ENCODE measurements at regions not wholly inside any gene's neighbourhood (a gene's known extent, or its start where the extent isn't known, plus 50 kb on each side); places are given as distances from the start of the nearest gene placed in this dataset.

DNA sequence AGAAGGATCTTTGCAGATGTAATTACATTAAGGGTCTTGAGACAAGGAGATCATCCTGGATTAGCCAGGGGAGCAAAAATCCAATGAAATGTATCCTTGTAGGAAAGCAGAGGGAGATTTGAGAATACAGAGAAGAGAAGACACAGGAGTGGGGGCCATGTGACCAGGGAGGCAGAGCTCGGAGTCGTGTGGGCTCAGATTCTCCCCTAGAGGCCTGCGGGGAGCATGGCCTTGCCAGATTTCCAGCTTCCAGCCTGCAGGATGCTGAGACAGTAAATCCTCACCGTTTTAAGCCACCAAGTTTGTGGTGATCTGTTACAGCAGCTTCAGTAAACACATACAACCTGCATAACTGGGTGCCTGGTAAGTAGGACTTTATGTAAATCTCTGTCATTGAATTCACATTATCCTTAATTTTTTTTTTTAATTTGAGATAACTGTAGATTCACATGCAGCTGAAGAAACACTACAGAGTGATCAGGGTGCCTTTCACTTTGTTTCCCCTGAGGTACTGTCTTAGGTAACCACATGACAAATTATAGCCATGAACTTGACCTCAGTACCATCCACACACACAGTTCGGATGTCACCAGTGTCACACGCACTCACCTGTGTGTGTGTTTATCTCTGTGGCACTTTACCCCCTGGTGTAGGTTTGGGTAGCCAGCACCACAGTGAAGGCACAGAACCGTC is 138.4 kb upstream of the HDAC4 start:
- H3K27ac Mint-ChIP-seq = no peak overlapping the region
- H3K27me3 Mint-ChIP-seq (ENCODE audit: low read depth) = peaks cover 11% of the 10 kb centered on the region
- intact Hi-C loops (cut with micrococcal nuclease) = no loop called here
- H3K36me3 Mint-ChIP-seq (ENCODE audit: low read depth) = no peaks in the 10 kb centered on the region
- no peaks in the 10 kb centered on the region for H3K9me3 Mint-ChIP-seq
- DNase-seq (ENCODE audit: low spot score) = no peak
- H3K4me3 Mint-ChIP-seq (ENCODE audit: low read depth) = no peak overlapping the region
- peaks cover 9% of the 10 kb centered on the region for H3K4me1 Mint-ChIP-seq (ENCODE audit: low read depth)

DNA sequence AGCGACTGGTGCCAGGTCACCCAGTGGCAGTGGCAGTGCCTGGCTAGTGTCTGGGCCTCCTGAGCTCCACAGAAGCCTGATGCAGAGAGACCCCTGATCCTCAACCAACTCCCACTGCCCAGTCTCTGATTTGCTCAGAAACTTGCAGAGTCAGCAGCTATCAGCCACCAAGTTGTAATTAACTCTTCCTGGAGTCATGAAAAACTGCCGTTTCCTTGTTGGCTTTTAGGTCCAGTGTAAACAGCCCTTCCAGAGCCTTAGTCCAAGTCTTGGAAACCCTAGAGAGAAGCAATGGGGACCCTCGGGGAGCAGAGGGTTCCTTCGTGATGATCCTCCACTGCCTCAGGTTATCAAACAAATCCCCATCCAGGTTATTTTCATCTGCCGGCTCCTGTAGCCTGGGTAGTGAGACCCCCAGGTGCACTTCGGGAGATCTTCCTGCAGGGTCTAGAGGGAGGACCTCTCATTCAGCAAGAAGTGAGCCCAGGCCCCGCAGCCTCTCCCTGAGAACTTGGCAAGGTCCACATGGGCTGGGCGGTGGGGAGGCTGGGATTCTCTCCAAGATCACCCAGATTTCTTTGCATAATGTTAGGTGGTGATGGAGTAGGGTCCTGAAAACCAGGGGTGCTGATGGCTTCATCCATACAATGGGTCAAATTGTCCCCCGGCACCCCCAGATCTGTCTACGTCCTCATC is 137.7 kb upstream of the HDAC4 start:
- Mint-ChIP-seq H3K27ac (no peak overlapping the region), H3K4me3 (ENCODE audit: low read depth) (no peak overlapping the region), H3K27me3 (ENCODE audit: low read depth) (peaks cover 11% of the 10 kb centered on the region), H3K9me3 (no peaks in the 10 kb centered on the region), H3K36me3 (ENCODE audit: low read depth) (no peaks in the 10 kb centered on the region), H3K4me1 (ENCODE audit: low read depth) (peaks cover 4% of the 10 kb centered on the region)
- intact Hi-C loops (cut with micrococcal nuclease) = no loop called here
- no peak for DNase-seq (ENCODE audit: low spot score)

DNA sequence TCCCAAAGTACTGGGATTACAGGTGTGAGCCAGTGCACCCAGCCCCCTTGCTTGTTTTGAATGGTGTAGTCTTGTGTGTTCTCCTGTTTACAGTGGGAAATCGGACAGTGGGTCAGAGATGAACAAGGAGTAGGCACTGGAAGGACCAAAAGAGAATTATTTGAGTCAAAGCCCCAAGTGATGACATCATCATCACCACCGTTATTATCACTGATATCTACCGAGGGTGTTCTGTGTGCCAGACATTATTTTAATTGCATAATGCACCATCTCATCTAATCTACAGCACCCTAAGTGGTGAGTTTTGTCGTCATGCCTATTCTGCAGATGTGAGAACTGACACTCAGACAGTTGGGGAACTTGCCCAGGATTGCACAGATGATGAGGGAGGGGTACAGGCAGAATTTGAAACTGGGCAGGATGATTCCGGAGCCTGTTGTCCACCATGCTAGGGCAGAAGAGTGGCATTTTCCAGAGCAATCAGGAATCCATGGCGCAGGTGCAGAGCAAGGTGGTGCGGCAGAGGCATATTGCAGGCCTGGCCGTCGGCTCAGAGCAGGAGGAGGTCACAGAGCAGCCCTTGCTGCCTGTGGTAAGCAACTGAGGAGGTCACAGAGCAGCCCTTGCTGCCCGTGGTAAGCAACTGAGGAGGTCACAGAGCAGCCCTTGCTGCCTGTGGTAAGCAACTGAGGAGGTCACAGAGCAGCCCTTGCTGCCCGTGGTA is 137.0 kb upstream of the HDAC4 start:
- intact Hi-C loops (cut with micrococcal nuclease) = no loop called here
- H3K36me3 Mint-ChIP-seq (ENCODE audit: low read depth) = no peaks in the 10 kb centered on the region
- no peak overlapping the region for H3K27ac Mint-ChIP-seq
- H3K27me3 Mint-ChIP-seq (ENCODE audit: low read depth) = peaks cover 10% of the 10 kb centered on the region
- H3K9me3 Mint-ChIP-seq = no peaks in the 10 kb centered on the region
- no peak for DNase-seq (ENCODE audit: low spot score)
- H3K4me3 Mint-ChIP-seq (ENCODE audit: low read depth) = no peak overlapping the region
- peaks cover 4% of the 10 kb centered on the region for H3K4me1 Mint-ChIP-seq (ENCODE audit: low read depth)

DNA sequence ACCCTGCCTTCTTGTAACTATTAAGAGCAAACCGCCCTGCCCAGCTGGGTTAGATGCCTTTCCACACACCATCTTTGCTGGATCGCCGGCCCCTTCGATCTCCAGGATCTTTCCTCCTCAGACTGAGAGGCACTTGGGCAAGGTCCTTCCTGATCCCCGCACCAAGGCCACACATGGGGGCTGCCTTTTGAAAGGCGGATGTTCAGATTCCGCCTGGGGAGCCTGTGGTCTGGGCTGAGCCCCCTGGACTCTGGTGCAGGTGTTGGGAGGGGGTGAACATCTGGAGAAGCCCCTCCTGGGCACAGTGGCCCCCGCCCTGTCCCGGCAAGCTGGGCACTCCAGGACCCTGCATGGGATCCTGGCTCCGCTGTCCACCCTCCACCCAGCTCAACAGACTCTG is 135.4 kb upstream of the HDAC4 start:
- H3K9me3 Mint-ChIP-seq = no peaks in the 10 kb centered on the region
- no peak for DNase-seq (ENCODE audit: low spot score)

DNA sequence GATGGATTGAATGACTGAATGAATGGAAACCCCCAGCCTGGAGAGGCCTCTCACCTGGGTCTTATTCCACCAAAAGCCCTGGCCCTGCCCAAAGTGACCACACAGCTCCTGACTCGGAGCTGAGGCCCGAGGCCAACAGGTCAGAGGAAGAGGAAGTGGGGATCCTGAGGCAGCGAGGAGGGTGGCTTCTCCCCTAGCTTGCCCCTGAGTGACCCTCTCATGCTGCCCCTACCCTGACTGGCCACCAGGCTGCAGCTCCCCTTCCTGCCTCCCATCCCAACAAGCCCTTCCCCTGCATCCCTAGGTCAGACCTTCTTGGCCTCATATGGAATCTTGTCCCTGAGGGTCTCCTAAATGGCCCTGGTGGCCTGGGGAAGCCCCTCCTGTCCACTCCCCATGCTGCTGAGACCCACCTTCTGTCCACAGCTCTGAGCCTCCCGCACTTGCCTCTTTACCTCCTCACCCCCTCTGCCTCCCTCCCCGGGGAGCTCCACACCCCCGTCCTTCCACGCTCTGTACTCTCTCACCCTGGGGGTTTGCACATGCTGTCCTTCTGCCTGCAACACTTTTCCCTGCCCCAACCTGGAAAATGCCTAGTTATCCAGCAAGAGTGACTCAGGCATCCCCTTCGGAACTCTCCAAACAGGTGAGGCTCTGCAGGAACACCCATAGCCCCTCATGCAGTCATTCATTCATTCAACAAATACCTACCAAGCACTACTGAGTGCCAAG is 134.8 kb upstream of the HDAC4 start:
- no peak for DNase-seq (ENCODE audit: low spot score)
- H3K27ac Mint-ChIP-seq = no peak overlapping the region
- no peak overlapping the region for H3K4me3 Mint-ChIP-seq (ENCODE audit: low read depth)
- peaks cover 3% of the 10 kb centered on the region for H3K27me3 Mint-ChIP-seq (ENCODE audit: low read depth)
- H3K4me1 Mint-ChIP-seq (ENCODE audit: low read depth) = peaks cover 4% of the 10 kb centered on the region
- intact Hi-C loops (cut with micrococcal nuclease) = no loop called here
- H3K36me3 Mint-ChIP-seq (ENCODE audit: low read depth) = no peaks in the 10 kb centered on the region
- no peaks in the 10 kb centered on the region for H3K9me3 Mint-ChIP-seq

More for the DNA sequence above, 135.4 kb upstream of the HDAC4 start:
- H3K36me3 Mint-ChIP-seq (ENCODE audit: low read depth) = no peaks in the 10 kb centered on the region
- H3K4me3 Mint-ChIP-seq (ENCODE audit: low read depth) = no peak overlapping the region
- H3K4me1 Mint-ChIP-seq (ENCODE audit: low read depth) = peaks cover 4% of the 10 kb centered on the region
- intact Hi-C loops (cut with micrococcal nuclease) = no loop called here
- H3K27me3 Mint-ChIP-seq (ENCODE audit: low read depth) = peaks cover 5% of the 10 kb centered on the region
- no peak overlapping the region for H3K27ac Mint-ChIP-seq

DNA sequence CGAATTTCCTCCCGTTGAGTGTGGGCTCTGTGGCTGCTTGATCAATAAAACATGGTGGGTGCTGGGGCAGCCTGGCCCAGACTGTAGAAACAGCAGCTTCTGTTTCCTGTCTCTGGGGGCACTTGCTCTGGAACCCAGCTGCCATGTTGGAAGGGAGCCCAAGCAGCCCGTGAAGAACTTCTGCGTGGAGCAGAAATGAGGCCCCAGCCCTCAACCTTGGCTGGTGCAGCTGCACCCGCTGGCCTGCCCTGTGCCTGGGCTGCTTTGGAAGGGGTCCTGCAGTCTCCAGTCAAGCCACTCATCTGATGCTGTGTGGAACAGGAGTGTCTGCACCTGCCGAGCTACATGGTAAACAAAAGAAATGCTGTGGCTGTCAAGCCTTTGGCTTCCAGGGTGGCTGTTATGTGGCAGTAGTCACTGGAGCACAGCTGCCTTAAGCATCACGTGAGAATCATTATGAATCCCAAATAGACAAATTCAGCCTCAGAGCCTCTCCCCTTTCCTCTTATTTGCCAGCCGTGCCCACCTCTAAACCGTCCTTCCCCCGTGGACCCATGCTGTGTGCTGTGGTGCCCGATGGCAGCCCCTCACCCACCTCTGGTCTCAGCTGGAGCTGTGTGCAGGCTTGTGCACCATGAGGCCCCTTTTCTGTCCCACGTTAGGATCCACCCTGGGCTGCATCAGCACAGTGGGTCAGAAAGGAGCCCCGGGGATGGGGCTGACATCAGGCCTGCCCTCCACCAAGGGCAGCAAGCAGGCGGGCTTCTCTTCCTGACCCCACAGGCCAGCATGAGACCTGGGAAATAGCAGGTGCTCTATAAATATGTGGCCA is 134.0 kb upstream of the HDAC4 start:
- H3K27ac Mint-ChIP-seq = no peak overlapping the region
- no peak overlapping the region for H3K4me3 Mint-ChIP-seq (ENCODE audit: low read depth)
- H3K9me3 Mint-ChIP-seq = no peaks in the 10 kb centered on the region
- no peaks in the 10 kb centered on the region for H3K36me3 Mint-ChIP-seq (ENCODE audit: low read depth)
- intact Hi-C loops (cut with micrococcal nuclease) = no loop called here
- no peak for DNase-seq (ENCODE audit: low spot score)
- H3K27me3 Mint-ChIP-seq (ENCODE audit: low read depth) = peaks cover 3% of the 10 kb centered on the region
- H3K4me1 Mint-ChIP-seq (ENCODE audit: low read depth) = no peaks in the 10 kb centered on the region

DNA sequence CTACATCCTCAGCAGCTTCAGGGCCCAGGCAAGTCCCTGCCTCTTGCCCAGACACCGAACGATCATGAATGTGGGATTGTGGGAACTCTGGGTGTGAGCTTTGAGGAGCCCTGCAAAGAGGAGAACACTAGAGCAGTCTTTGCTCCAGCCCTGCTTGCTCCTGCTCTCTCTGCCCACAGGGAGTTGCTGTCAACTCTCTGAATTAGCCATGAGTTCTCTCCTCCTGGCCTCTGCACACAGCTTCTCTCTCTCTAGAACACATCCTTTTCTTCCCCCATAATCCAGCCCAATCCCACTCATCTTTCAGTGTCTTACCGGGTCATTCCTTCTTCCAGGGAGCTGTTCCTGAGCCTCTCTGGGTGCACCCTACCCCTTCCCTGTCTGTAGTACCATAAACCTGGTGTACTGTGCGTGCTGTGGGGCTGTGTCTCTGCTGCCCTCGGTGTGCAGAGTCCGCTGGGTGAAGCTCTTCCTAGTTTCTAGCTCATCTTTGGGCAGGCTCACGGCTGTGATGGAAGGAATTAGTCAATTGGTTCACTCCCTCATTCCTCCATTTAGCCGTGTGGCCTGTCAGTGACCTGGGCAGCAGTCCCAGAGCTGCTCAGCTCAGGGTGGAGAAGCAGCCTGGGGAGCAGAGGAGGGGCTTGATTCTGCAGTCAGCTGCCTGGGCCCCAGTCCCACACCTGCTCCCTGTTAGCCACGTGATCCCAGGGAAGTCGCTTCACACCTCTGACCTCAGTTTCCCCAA is 132.9 kb upstream of the HDAC4 start:
- Mint-ChIP-seq H3K9me3 (no peaks in the 10 kb centered on the region), H3K4me1 (ENCODE audit: low read depth) (no peaks in the 10 kb centered on the region), H3K27ac (no peak overlapping the region), H3K27me3 (ENCODE audit: low read depth) (peaks cover 3% of the 10 kb centered on the region), H3K4me3 (ENCODE audit: low read depth) (no peak overlapping the region), H3K36me3 (ENCODE audit: low read depth) (no peaks in the 10 kb centered on the region)
- intact Hi-C loops (cut with micrococcal nuclease) = no loop called here
- no peak for DNase-seq (ENCODE audit: low spot score)

DNA sequence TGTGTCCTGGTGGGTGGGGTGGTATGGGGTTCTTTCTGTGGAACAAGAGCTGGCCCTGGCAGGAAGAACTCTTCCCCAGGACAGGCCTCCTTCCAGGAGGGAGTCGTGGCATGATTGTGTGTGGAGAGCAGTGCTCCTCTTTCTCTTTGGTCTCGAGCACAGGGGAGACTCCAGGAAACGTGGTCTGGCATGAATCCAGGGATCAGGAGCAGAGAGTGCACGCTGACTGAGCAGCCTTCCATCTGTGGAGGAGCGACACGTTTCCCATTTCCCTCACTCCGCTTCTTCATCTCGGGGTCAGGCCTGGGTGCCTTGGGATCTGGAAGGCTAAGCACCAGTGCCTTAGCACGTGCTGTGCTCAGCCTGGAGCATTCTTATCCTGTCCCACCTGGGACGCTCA is 132.0 kb upstream of the HDAC4 start:
- Mint-ChIP-seq H3K27ac (no peak overlapping the region), H3K27me3 (ENCODE audit: low read depth) (peaks cover 3% of the 10 kb centered on the region), H3K36me3 (ENCODE audit: low read depth) (no peaks in the 10 kb centered on the region), H3K4me3 (ENCODE audit: low read depth) (no peak overlapping the region), H3K4me1 (ENCODE audit: low read depth) (no peaks in the 10 kb centered on the region), H3K9me3 (no peaks in the 10 kb centered on the region)
- DNase-seq (ENCODE audit: low spot score) = no peak
- intact Hi-C loops (cut with micrococcal nuclease) = no loop called here

DNA sequence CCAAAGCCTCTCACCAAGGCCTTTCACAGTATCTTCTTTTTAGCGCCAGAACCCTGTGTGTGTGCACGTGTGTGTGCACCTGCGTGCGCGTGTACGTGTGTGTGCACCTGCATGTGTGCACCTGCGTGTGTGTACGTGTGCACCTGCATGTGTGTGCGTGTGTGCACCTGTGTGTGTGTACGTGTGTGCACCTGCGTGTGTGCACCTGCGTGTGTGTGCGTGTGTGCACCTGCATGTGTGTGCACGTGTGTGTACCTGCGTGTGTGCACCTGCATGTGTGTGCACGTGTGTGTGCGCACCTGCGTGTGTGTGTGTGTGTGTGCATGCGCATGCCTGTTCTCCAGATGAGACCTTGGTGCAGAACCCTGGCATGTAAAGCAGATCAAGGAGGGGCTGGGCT is 131.4 kb upstream of the HDAC4 start:
- no peak overlapping the region for H3K4me3 Mint-ChIP-seq (ENCODE audit: low read depth)
- H3K9me3 Mint-ChIP-seq = no peaks in the 10 kb centered on the region
- H3K4me1 Mint-ChIP-seq (ENCODE audit: low read depth) = no peaks in the 10 kb centered on the region
- H3K27ac Mint-ChIP-seq = no peak overlapping the region
- intact Hi-C loops (cut with micrococcal nuclease) = no loop called here
- DNase-seq (ENCODE audit: low spot score) = no peak
- H3K36me3 Mint-ChIP-seq (ENCODE audit: low read depth) = no peaks in the 10 kb centered on the region
- H3K27me3 Mint-ChIP-seq (ENCODE audit: low read depth) = peaks cover 3% of the 10 kb centered on the region

DNA sequence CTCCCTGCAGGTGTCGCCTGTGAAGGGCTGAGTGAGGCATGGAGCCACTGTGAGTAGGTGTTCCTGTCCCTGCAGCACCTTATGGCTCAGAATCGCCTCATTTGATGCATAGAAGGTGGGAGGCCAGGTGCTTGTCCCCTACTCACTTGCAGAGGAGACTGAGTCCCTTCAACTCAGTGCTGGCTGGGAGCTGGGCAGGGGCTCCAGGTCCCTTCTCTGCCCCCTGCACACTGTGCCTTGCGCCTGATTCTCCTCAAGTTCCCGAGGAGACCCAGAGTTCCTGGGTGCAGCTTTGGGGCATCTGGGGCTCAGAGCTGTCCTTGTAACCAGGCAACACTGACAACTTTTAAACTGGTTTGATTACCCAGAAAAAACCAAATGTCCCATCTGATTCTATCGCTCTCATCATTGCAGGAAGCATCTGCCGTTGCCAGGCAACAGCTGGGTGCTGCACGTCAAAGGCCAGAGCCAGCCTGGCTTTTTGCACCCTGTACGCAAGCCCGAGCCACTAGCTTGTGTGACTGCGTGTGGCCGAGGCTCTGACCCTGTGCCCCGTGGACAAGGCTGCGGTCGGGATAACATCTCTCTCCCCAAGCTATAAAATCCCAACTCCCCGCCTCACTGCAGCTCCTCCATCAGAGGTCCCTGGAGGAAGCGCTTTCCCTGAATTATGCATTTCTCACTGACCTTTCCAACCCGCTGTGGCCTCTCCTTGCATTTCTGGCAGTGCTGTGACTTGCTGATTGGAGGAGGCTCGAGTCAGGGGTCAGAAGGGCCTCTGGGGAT is 130.8 kb upstream of the HDAC4 start:
- Mint-ChIP-seq H3K4me3 (ENCODE audit: low read depth) (no peak overlapping the region), H3K9me3 (no peaks in the 10 kb centered on the region), H3K36me3 (ENCODE audit: low read depth) (no peaks in the 10 kb centered on the region), H3K27me3 (ENCODE audit: low read depth) (peaks cover 3% of the 10 kb centered on the region), H3K27ac (no peak overlapping the region), H3K4me1 (ENCODE audit: low read depth) (no peaks in the 10 kb centered on the region)
- intact Hi-C loops (cut with micrococcal nuclease) = no loop called here
- DNase-seq (ENCODE audit: low spot score) = no peak

DNA sequence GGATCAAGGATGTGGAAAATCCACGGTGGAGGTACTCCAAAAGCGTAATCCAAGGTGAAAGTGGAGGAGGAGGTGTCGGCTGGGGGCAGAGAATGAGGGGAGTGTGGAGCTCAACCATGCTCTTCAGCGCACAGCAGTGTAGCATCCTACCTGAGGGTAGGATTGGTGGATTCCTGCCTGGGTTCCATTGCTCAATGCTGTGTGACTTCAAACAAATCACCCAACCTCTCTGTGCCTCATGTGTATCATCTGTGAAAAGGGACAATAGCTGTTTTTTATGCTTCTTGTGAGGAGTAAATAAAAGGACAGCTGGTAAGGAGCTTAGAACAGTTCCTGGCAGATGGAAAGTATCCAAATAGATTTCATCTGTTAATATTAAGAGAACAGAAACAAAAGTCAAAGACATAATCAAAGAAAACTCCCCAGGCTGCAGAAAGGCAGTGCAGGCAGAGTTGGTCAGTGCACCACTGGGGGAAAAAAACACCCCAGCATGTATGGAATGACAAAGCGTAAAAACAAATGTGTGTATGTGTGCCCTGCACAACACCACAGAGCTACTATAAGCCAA is 130.0 kb upstream of the HDAC4 start:
- no peaks in the 10 kb centered on the region for H3K36me3 Mint-ChIP-seq (ENCODE audit: low read depth)
- no peak for DNase-seq (ENCODE audit: low spot score)
- H3K9me3 Mint-ChIP-seq = no peaks in the 10 kb centered on the region
- H3K4me1 Mint-ChIP-seq (ENCODE audit: low read depth) = no peaks in the 10 kb centered on the region
- H3K4me3 Mint-ChIP-seq (ENCODE audit: low read depth) = no peak overlapping the region
- H3K27ac Mint-ChIP-seq = no peak overlapping the region
- intact Hi-C loops (cut with micrococcal nuclease) = no loop called here
- H3K27me3 Mint-ChIP-seq (ENCODE audit: low read depth) = peaks cover 3% of the 10 kb centered on the region
